Osteoblast (primary cell): ENCODE measurements at regions not wholly inside any gene's neighbourhood (a gene's known extent, or its start where the extent isn't known, plus 50 kb on each side); places are given as distances from the start of the nearest gene placed in this dataset.

Experiments used
- DNase-seq: peaks from one replicate; pipeline ENCODE4 v3.0.0; 2011; ENCODE audit warnings: low spot score, mixed read lengths; ENCODE audit not compliant: insufficient read length; ENCODE audit errors: missing footprints
- H2AFZ ChIP-seq: 2 replicates; pipeline ENCODE4 v1.6.0; 2011; ENCODE audit warnings: mild to moderate bottlenecking, low read length
- H3K27ac ChIP-seq: 2 replicates; pipeline ENCODE4 v1.5.1; 2011; ENCODE audit warnings: mild to moderate bottlenecking, low read depth, low read length, moderate library complexity
- H3K27me3 ChIP-seq: 2 replicates; pipeline ENCODE4 v1.6.0; 2012; ENCODE audit warnings: mild to moderate bottlenecking, control low read depth, inconsistent platforms, low read length, moderate library complexity; ENCODE audit not compliant: insufficient read depth
- H3K36me3 ChIP-seq: 2 replicates; pipeline ENCODE4 v1.5.1; 2011; ENCODE audit warnings: mild to moderate bottlenecking, low read length, control low read depth, moderate library complexity; ENCODE audit not compliant: insufficient read depth
- H3K4me1 ChIP-seq: 2 replicates; pipeline ENCODE4 v1.5.1; 2011; ENCODE audit warnings: mild to moderate bottlenecking, low read length, control low read depth, moderate library complexity; ENCODE audit not compliant: insufficient read depth
- H3K4me2 ChIP-seq: 2 replicates; pipeline ENCODE4 v1.6.0; 2011; ENCODE audit warnings: mild to moderate bottlenecking, low read length; ENCODE audit not compliant: insufficient read depth
- H3K4me3 ChIP-seq: fragments of 200-600 bp; sonication (generic); 3 replicates; pipeline ENCODE4 v1.5.1; 2012; ENCODE audit warnings: mild to moderate bottlenecking, low read length, inconsistent platforms; ENCODE audit not compliant: insufficient read depth
- H3K79me2 ChIP-seq: 2 replicates; pipeline ENCODE4 v1.6.0; 2012; ENCODE audit warnings: mild to moderate bottlenecking, low read length, control low read depth, inconsistent platforms; ENCODE audit not compliant: insufficient read depth
- H3K9me3 ChIP-seq: 2 replicates; pipeline ENCODE4 v1.5.1; 2011; ENCODE audit warnings: low read depth, low read length, control low read depth
- H4K20me1 ChIP-seq: 2 replicates; pipeline ENCODE4 v1.6.0; 2012; ENCODE audit warnings: mild to moderate bottlenecking, low read length, control low read depth; ENCODE audit not compliant: insufficient read depth
- CTCF ChIP-seq: IDR thresholded peaks from 2 replicates; pipeline ENCODE4 v1.5.1; 2011; ENCODE audit warnings: mild to moderate bottlenecking, low read depth, low read length, moderate library complexity; ENCODE audit errors: extremely low read depth

GRCh38 chr16:9188721-9189120, 97.3 kb downstream of the HAPSTR1 start:
- Histone ChIP-seq H3K79me2 (no peaks in the 10 kb centered on the region), H2AFZ (no peak overlapping the region), H3K4me1 (no peaks in the 10 kb centered on the region), H3K36me3 (no peaks in the 10 kb centered on the region), H4K20me1 (no peaks in the 10 kb centered on the region), H3K27me3 (no peaks in the 10 kb centered on the region), H3K4me2 (no peak overlapping the region), H3K9me3 (no peaks in the 10 kb centered on the region), H3K4me3 (no peak overlapping the region), H3K27ac (no peak overlapping the region)
- TF ChIP-seq CTCF, result no peak
- DNase-seq, result no peak

GRCh38 chr16:9191274-9191850, 99.9 kb downstream of the HAPSTR1 start:
- no peaks in the 10 kb centered on the region for H3K36me3 ChIP-seq
- TF ChIP-seq CTCF, result no peak

GRCh38 chr16:9192746-9193145, 101.3 kb downstream of the HAPSTR1 start:
- Histone ChIP-seq H3K36me3 (no peaks in the 10 kb centered on the region), H3K27me3 (no peaks in the 10 kb centered on the region), H3K9me3 (no peaks in the 10 kb centered on the region), H3K4me3 (no peak overlapping the region), H4K20me1 (no peaks in the 10 kb centered on the region), H2AFZ (no peak overlapping the region), H3K4me2 (no peak overlapping the region), H3K4me1 (no peaks in the 10 kb centered on the region), H3K79me2 (no peaks in the 10 kb centered on the region), H3K27ac (no peak overlapping the region)
- no peak for DNase-seq
- no peak for TF ChIP-seq CTCF

More at GRCh38 chr16:9191274-9191850, 99.9 kb downstream of the HAPSTR1 start:
- Histone ChIP-seq H3K4me2 (no peak overlapping the region), H2AFZ (no peak overlapping the region), H3K9me3 (no peaks in the 10 kb centered on the region), H3K79me2 (no peaks in the 10 kb centered on the region), H3K4me1 (no peaks in the 10 kb centered on the region), H3K27ac (no peak overlapping the region), H3K4me3 (no peak overlapping the region), H3K27me3 (no peaks in the 10 kb centered on the region), H4K20me1 (no peaks in the 10 kb centered on the region)
- DNase-seq, result no peak

- no peaks in the 10 kb centered on the region for H4K20me1 ChIP-seq
- no peaks in the 10 kb centered on the region for H3K9me3 ChIP-seq
- H3K27ac ChIP-seq, result no peak overlapping the region
- H2AFZ ChIP-seq, result no peak overlapping the region
- H3K4me3 ChIP-seq, result no peak overlapping the region
- no peaks in the 10 kb centered on the region for H3K79me2 ChIP-seq
- no peaks in the 10 kb centered on the region for H3K27me3 ChIP-seq
- H3K36me3 ChIP-seq, result no peaks in the 10 kb centered on the region
- H3K4me1 ChIP-seq, result no peaks in the 10 kb centered on the region
- no peak overlapping the region for H3K4me2 ChIP-seq
- no peak for DNase-seq
- TF ChIP-seq CTCF, result no peak
Measured at GRCh38 chr16:9195287-9195686, 103.8 kb downstream of the HAPSTR1 start.
